ENCODE measurements at regions not wholly inside any gene's neighbourhood (a gene's known extent, or its start where the extent isn't known, plus 50 kb on each side); places are given as distances from the start of the nearest gene placed in this dataset.

GRCh38 chr15:98543237-98543636 is 105.1 kb upstream of the IGF1R start:
- TF ChIP-seq, protein P1, sequence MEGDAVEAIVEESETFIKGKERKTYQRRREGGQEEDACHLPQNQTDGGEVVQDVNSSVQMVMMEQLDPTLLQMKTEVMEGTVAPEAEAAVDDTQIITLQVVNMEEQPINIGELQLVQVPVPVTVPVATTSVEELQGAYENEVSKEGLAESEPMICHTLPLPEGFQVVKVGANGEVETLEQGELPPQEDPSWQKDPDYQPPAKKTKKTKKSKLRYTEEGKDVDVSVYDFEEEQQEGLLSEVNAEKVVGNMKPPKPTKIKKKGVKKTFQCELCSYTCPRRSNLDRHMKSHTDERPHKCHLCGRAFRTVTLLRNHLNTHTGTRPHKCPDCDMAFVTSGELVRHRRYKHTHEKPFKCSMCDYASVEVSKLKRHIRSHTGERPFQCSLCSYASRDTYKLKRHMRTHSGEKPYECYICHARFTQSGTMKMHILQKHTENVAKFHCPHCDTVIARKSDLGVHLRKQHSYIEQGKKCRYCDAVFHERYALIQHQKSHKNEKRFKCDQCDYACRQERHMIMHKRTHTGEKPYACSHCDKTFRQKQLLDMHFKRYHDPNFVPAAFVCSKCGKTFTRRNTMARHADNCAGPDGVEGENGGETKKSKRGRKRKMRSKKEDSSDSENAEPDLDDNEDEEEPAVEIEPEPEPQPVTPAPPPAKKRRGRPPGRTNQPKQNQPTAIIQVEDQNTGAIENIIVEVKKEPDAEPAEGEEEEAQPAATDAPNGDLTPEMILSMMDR (IDR thresholded peaks at IDR 0.05 in 8 of 11, conservative IDR thresholded peaks at IDR 0.05 in 3 of 11): no peak
- TF ChIP-seq POLR2AphosphoS5 (IDR thresholded peaks at IDR 0.05): no peak
- no peak for TF ChIP-seq POLR2A (IDR thresholded peaks at IDR 0.05)

All from spleen (tissue), 7 donors.